ENCODE measurements at regions not wholly inside any gene's neighbourhood (a gene's known extent, or its start where the extent isn't known, plus 50 kb on each side); places are given as distances from the start of the nearest gene placed in this dataset.

- TF ChIP-seq, protein P1, sequence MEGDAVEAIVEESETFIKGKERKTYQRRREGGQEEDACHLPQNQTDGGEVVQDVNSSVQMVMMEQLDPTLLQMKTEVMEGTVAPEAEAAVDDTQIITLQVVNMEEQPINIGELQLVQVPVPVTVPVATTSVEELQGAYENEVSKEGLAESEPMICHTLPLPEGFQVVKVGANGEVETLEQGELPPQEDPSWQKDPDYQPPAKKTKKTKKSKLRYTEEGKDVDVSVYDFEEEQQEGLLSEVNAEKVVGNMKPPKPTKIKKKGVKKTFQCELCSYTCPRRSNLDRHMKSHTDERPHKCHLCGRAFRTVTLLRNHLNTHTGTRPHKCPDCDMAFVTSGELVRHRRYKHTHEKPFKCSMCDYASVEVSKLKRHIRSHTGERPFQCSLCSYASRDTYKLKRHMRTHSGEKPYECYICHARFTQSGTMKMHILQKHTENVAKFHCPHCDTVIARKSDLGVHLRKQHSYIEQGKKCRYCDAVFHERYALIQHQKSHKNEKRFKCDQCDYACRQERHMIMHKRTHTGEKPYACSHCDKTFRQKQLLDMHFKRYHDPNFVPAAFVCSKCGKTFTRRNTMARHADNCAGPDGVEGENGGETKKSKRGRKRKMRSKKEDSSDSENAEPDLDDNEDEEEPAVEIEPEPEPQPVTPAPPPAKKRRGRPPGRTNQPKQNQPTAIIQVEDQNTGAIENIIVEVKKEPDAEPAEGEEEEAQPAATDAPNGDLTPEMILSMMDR (IDR thresholded peaks at IDR 0.05; ENCODE audit: low read depth, low read length) = no peak
- no peak overlapping the region for H3K4me3 ChIP-seq (ENCODE audit: low read depth, low read length)
- DNase-seq (ENCODE audit: low read depth, low spot score) = no peak
- in situ Hi-C loops (cut with HindIII; ENCODE audit: low sequenced_read_pairs) = no loop called here
Measured at GRCh38 chr5:106873568-106873967, 797.2 kb downstream of the EFNA5 start.

GRCh38 chr5:106865279-106865678 is 805.5 kb downstream of the EFNA5 start:
- no peak overlapping the region for H3K4me3 ChIP-seq (ENCODE audit: low read depth, low read length)
- TF ChIP-seq, protein P1 (IDR thresholded peaks at IDR 0.05; ENCODE audit: low read depth, low read length) = no peak
- in situ Hi-C loops (cut with HindIII; ENCODE audit: low sequenced_read_pairs) = no loop called here
- no peak for DNase-seq (ENCODE audit: low read depth, low spot score)

- in situ Hi-C loops (cut with HindIII; ENCODE audit: low sequenced_read_pairs) = no loop called here
- TF ChIP-seq, protein P1 (IDR thresholded peaks at IDR 0.05; ENCODE audit: low read depth, low read length) = no peak
- DNase-seq (ENCODE audit: low read depth, low spot score) = peak; percentile 93
- H3K4me3 ChIP-seq (ENCODE audit: low read depth, low read length) = no peak overlapping the region
Measured at GRCh38 chr5:106862450-106863193, 808.1 kb downstream of the EFNA5 start.

- in situ Hi-C loops (cut with HindIII; ENCODE audit: low sequenced_read_pairs) = no loop called here
- no peak overlapping the region for H3K4me3 ChIP-seq (ENCODE audit: low read depth, low read length)
- no peak for DNase-seq (ENCODE audit: low read depth, low spot score)
- TF ChIP-seq, protein P1 (IDR thresholded peaks at IDR 0.05; ENCODE audit: low read depth, low read length) = no peak
Measured at GRCh38 chr5:106860398-106861044, 810.2 kb downstream of the EFNA5 start.

DNA sequence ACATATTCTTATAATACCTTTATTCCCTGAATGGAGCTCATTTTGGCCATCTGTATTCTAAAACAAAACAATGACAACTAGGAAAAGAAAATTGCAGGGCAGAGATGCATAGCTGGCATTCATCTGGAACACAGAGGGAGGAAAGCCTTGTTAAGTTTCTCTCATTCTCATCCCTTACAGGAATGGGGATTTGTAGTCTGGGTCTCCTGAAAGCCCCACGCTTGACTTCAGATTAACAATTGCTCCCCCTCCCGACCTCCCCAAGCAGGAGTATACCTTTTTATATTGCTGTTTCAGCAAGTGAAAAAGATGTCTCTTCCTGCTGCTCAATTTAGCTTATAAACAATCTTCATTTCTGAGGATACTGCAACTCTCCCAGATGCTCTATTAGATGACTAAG is 812.1 kb downstream of the EFNA5 start:
- in situ Hi-C loops (cut with HindIII; ENCODE audit: low sequenced_read_pairs) = no loop called here
- DNase-seq (ENCODE audit: low read depth, low spot score) = no peak
- no peak overlapping the region for H3K4me3 ChIP-seq (ENCODE audit: low read depth, low read length)
- TF ChIP-seq, protein P1 (IDR thresholded peaks at IDR 0.05; ENCODE audit: low read depth, low read length) = no peak

DNA sequence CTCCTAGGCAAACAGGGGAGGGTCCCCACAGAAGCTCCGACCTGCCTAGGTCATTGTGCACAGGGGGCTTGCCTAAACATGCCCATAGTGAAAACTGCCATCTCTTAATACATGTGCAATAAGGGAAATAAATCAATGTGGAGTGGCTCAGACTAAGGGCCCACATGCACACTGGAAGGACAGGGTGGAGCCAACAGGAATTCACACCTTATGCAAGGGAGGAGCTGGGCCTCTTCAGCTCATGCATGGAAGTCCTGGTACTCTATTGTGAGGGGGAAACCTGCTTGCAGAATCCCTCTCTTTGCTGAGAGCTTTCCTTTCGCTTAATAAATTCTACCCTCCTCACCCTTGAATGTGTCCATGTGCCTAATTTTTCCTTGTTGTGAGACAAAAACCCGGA is 815.8 kb downstream of the EFNA5 start:
- in situ Hi-C loops (cut with HindIII; ENCODE audit: low sequenced_read_pairs) = no loop called here
- no peak for DNase-seq (ENCODE audit: low read depth, low spot score)
- TF ChIP-seq, protein P1 (IDR thresholded peaks at IDR 0.05; ENCODE audit: low read depth, low read length) = no peak
- H3K4me3 ChIP-seq (ENCODE audit: low read depth, low read length) = no peak overlapping the region
